Loucy (cell line): ENCODE measurements at regions not wholly inside any gene's neighbourhood (a gene's known extent, or its start where the extent isn't known, plus 50 kb on each side); places are given as distances from the start of the nearest gene placed in this dataset.

Experiments
- H2AFZ ChIP-seq: fragments of 200-600 bp; sonication (generic); 2 replicates; pipeline ENCODE4 v1.6.0; 2016; ENCODE audit warnings: antibody characterized with exemption, mild to moderate bottlenecking, low read length, moderate library complexity
- H3F3A ChIP-seq: fragments of 200-600 bp; 2 replicates; pipeline ENCODE4 v1.6.0; 2016; ENCODE audit warnings: antibody characterized with exemption, low read depth, mild to moderate bottlenecking
- H3K27me3 ChIP-seq: fragments of 200-600 bp; sonication (generic); 2 replicates; pipeline ENCODE4 v1.6.1; 2014; ENCODE audit warnings: low read length, mild to moderate bottlenecking; ENCODE audit not compliant: insufficient read depth, poor library complexity, severe bottlenecking
- H3K36me3 ChIP-seq: fragments of 200-600 bp; sonication (generic); 2 replicates; pipeline ENCODE4 v1.6.1; 2016; ENCODE audit warnings: low read length; ENCODE audit not compliant: insufficient read depth
- H3K4me1 ChIP-seq: fragments of 200-600 bp; sonication (generic); 2 replicates; pipeline ENCODE4 v1.5.1; 2014; ENCODE audit warnings: low read length, mild to moderate bottlenecking; ENCODE audit not compliant: insufficient read depth, poor library complexity, severe bottlenecking
- H3K4me2 ChIP-seq: fragments of 200-600 bp; sonication (generic); 2 replicates; pipeline ENCODE4 v1.6.0; 2014; ENCODE audit warnings: antibody characterized with exemption, low read length, low read depth, mild to moderate bottlenecking; ENCODE audit not compliant: poor library complexity, severe bottlenecking
- H3K4me3 ChIP-seq: fragments of 200-600 bp; sonication (generic); 2 replicates; pipeline ENCODE4 v1.5.1; 2014; ENCODE audit warnings: low read length, mild to moderate bottlenecking, mixed read lengths; ENCODE audit not compliant: poor library complexity, severe bottlenecking
- H3K79me2 ChIP-seq: fragments of 200-600 bp; sonication (generic); 2 replicates; pipeline ENCODE4 v1.6.1; 2014; ENCODE audit warnings: low read length; ENCODE audit not compliant: insufficient read depth
- H3K9ac ChIP-seq: fragments of 200-600 bp; sonication (generic); 2 replicates; pipeline ENCODE4 v1.6.0; 2014; ENCODE audit warnings: mild to moderate bottlenecking, low read depth, low read length, moderate library complexity; ENCODE audit not compliant: poor library complexity, severe bottlenecking
- H3K9me2 ChIP-seq: fragments of 200-600 bp; sonication (generic); replicated peaks from 2 replicates; pipeline ENCODE4 v1.6.1; 2016; ENCODE audit warnings: low read depth, low read length, mixed read lengths
- H3K9me3 ChIP-seq: fragments of 200-600 bp; sonication (generic); 2 replicates; pipeline ENCODE4 v1.6.1; 2014; ENCODE audit warnings: mild to moderate bottlenecking, antibody characterized with exemption, low read length, low read depth; ENCODE audit not compliant: insufficient read depth
- H4K20me1 ChIP-seq: fragments of 200-600 bp; sonication (generic); 2 replicates; pipeline ENCODE4 v1.6.0; 2014; ENCODE audit warnings: antibody characterized with exemption, low read length, mild to moderate bottlenecking; ENCODE audit not compliant: insufficient read depth, poor library complexity, severe bottlenecking
- CTCF ChIP-seq: fragments of 200-600 bp; sonication (generic); conservative IDR thresholded peaks from 2 replicates; pipeline ENCODE4 v1.5.1; 2014; ENCODE audit warnings: mild to moderate bottlenecking, antibody characterized with exemption, low read length
- EZH2phosphoT487 ChIP-seq: fragments of 200-600 bp; IDR thresholded peaks from 2 replicates; pipeline ENCODE4 v1.6.1; 2018; ENCODE audit warnings: antibody characterized with exemption, mild to moderate bottlenecking, moderate library complexity, borderline replicate concordance

GRCh38 chr2:147311058-147311430 lies 533.8 kb upstream of the ACVR2A start:
- Histone ChIP-seq H3K4me1 (no peaks in the 10 kb centered on the region), H4K20me1 (no peaks in the 10 kb centered on the region), H3K4me2 (no peak overlapping the region), H3K4me3 (no peak overlapping the region), H3K9me2 (no peaks in the 10 kb centered on the region), H2AFZ (no peak overlapping the region; the same call in 1 of the 2 replicates), H3K79me2 (no peaks in the 10 kb centered on the region), H3K9me3 (no peaks in the 10 kb centered on the region), H3F3A (no peaks in the 10 kb centered on the region), H3K36me3 (no peaks in the 10 kb centered on the region), H3K27me3 (no peaks in the 10 kb centered on the region), H3K9ac (no peak overlapping the region)
- TF ChIP-seq EZH2phosphoT487 = no peak
- no peak for TF ChIP-seq CTCF

GRCh38 chr2:147310335-147311057 lies 534.3 kb upstream of the ACVR2A start:
- no peak for TF ChIP-seq EZH2phosphoT487
- no peak for TF ChIP-seq CTCF
- no peaks in the 10 kb centered on the region for H3K36me3 ChIP-seq
- H3K9me2 ChIP-seq = no peaks in the 10 kb centered on the region
- H3K4me3 ChIP-seq = no peak overlapping the region
- no peaks in the 10 kb centered on the region for H3K79me2 ChIP-seq
- no peaks in the 10 kb centered on the region for H4K20me1 ChIP-seq
- H3K4me1 ChIP-seq = no peaks in the 10 kb centered on the region
- H3K9ac ChIP-seq = no peak overlapping the region
- no peaks in the 10 kb centered on the region for H3K27me3 ChIP-seq
- no peak overlapping the region for H3K4me2 ChIP-seq
- no peaks in the 10 kb centered on the region for H3K9me3 ChIP-seq
- no peak overlapping the region; the same call in 1 of the 2 replicates for H2AFZ ChIP-seq
- H3F3A ChIP-seq = no peaks in the 10 kb centered on the region

- no peak overlapping the region for H3K9ac ChIP-seq
- H4K20me1 ChIP-seq = no peaks in the 10 kb centered on the region
- TF ChIP-seq EZH2phosphoT487 = no peak
- TF ChIP-seq CTCF = no peak
Observed at GRCh38 chr2:147297820-147298219, 547.0 kb upstream of the ACVR2A start.

More at GRCh38 chr2:147297820-147298219, 547.0 kb upstream of the ACVR2A start:
- H3K79me2 ChIP-seq = no peaks in the 10 kb centered on the region
- H3K4me1 ChIP-seq = no peaks in the 10 kb centered on the region
- no peaks in the 10 kb centered on the region for H3K9me2 ChIP-seq
- H3F3A ChIP-seq = no peaks in the 10 kb centered on the region
- H3K36me3 ChIP-seq = no peaks in the 10 kb centered on the region
- H3K4me3 ChIP-seq = no peak overlapping the region
- H3K27me3 ChIP-seq = no peaks in the 10 kb centered on the region
- no peaks in the 10 kb centered on the region for H3K9me3 ChIP-seq
- H3K4me2 ChIP-seq = no peak overlapping the region
- H2AFZ ChIP-seq = no peak overlapping the region
